GM18499 (cell line): ENCODE measurements at regions not wholly inside any gene's neighbourhood (a gene's known extent, or its start where the extent isn't known, plus 50 kb on each side); places are given as distances from the start of the nearest gene placed in this dataset.

Experiments
- ATAC-seq: cut with Tn5 transposase; IDR thresholded peaks from one replicate; pipeline ENCODE4 v1.9.1; 2021; ENCODE audit warnings: moderate number of reproducible peaks; ENCODE audit not compliant: insufficient read depth, unreplicated experiment

DNA sequence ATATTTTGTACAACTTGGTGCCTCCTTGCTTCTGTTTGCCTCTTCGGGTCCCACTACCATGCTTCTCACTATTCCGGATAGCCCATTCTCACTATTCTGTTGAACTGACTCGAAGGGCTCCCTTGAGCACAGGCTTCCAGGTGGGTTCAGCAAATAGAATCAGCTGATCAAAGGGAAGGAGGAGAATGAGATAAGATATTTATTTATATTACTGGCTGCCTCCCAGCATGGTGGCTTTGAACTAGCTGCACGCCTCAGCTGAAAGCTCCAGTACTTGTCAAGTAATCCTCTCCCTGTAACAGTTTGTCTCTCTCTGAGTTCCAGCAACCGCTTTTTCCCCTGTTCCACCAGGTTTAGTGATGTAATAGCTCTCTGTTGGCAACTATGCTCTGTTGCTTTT is 187.8 kb upstream of the HNRNPA3 start:
- ATAC-seq, result no peak

DNA sequence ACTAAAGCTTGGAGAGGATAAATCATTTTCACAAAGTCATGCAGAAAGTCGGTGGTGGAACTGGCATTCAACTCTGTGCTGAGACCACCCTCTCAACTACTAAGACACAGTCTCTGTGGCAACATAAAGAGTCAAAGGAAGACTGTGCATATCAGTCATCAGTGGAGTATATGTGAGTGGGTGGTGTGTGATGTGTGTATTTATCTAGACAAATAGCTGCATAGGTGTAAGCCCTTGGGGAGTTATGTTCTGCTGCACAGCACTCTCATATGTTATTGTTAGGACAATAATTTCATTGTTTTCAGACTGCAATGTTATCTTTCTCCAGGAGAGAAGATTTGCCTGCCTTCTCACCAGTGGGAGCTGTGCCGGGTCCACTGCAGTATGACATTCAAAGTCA is 186.3 kb upstream of the HNRNPA3 start:
- no peak for ATAC-seq

DNA sequence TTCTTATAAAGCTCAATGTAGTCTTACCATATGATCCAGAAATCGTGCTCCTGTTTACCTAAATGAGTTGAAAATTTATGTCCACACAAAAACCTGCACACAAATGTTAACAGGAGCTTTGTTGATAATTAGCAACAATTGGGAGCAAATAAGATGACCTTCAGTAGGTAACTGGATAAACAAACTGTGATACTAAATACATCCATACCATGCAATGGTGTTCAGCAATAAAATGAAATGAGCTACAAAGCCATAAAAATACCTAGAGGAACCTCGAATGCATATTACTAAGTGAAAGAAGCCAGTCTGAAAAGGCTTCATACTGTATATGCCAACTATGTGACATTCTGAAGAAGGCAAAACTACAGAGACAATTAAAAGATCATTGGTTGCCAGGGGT is 185.6 kb upstream of the HNRNPA3 start:
- no peak for ATAC-seq

DNA sequence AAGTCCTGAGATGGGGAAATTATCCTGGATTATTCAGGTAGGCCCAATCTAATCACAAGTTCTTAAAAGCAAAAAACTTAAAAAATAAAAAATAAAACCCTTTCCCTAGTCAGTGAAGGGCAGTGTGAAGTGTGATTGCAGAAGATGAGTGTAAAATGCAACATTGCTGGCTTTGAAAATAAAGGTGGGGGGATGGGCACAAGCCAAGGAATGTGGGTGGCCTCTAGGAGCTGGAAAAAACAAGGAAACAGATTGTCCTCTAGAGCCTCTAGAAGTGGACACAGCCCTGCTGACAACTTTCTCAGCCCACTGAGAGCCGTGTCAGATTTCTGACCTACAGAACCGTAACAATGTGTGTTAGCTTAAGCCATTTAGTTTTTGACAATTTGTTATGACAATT is 184.3 kb upstream of the HNRNPA3 start:
- no peak for ATAC-seq

DNA sequence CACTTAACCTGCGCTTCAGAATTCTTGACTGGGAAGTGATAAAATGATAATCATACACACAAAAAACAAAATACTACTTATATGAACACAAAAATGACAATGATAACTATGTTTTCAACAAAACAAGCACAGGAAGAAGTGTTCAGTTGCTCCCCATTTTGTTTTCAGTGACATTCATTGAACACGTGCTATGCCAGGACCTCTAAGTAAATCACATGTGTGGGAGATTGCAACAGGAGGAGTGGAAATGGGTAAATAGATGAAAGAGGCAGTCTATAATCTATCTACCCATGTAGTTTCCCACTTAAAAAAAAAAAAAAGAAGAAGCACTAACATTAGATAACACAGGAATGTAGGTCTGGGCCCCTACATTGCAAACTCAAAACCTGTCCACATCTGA is 183.5 kb upstream of the HNRNPA3 start:
- no peak for ATAC-seq

DNA sequence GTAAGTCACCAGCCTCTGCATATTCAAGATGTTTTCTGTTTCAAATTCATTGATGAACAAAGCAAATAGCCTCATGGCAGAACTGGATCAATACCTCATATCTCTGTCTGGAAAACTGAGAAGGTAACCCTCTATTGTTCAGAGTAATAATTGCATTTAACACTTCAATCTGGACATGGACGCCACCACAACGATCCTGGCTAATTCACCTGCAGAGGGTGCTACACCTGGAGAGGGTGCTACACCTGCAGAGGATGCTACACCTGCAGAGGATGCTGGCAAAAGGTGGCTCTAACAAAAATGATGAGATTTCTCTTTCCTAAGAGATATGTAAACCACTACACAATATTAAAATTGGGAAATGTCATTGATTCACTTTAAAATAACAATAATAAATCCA is 183.1 kb upstream of the HNRNPA3 start:
- no peak for ATAC-seq

DNA sequence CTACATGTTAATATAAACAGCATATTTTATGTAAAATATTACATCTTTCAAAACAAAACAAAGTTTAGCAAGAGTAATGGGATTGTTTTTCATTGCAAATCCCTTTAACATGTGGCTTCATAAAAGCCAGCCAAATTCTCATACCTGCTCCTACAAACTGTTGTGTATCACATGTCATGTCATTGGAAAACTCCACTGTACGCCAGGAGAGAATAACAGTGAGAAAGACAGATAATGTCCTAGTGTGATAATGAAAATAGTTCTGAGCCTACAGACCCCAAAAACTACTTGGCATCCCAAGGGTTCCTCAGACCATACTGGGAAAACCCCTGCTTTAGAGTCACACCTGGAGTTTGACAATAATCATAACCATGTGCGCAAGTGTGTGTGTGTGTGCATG is 182.7 kb upstream of the HNRNPA3 start:
- ATAC-seq, result no peak

DNA sequence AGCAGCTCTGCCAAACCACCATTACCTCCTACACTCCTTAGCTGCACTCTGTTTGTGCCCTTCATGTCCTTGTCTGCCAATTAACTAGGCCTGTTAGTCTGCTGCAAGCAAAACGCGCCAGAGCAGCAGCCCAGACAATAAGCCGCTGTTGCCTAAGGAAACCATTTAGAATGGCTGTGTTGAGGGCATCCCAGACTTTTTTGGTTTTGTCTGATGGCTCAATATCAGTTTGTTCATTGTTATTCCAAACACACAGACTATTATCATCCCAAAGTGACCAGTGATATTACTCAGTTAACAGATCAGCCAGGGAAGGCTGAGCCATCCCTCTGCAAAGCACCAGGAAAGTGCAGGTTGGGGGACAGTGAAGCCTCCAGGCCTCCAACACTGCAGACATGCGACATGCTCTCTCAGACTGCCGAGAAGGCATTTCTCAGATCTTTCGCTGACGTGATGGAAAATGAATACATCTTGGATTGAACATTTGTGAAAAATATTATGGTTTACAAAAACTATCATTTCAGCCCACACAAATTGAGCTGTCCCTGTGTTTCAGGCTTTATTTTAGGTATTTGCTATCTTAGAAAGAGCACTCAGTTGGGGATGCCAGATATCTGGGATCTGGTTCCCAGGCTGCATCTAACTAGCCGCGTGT is 182.0 kb upstream of the HNRNPA3 start:
- ATAC-seq, result no peak

DNA sequence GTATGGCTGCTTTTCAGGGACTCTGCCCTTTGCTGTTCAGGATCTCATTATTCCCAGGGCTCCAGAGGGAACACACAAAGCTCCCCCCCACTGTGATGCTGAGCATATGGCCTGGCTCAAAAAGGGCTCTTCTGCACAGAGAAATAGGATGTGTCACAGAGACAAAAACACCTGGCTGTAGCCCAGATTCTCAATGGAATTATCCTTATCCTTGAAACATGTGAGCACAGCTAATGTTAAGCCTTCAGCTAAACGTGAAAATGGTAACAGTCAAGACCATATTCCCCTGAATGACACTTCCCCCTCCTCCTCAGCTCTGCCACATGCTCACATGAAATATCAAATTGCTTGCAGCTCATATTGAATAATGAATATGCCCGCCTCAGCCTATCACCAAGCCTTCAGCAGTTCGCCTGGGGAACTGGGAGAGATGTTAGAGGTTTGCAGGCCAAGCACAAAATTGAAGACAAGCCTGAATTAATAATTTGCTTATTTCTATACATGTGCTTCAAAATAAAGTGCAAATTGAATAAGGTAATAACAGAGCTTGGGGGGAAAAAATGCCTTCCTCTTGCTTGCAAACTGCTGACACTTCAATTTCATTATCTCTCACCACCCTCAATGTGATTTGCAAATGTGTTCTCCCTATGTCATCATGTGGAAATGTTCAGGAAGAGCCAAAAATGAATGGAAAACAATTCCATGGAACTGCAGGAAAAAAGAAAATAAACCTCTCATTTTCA is 181.0 kb upstream of the HNRNPA3 start:
- no peak for ATAC-seq

DNA sequence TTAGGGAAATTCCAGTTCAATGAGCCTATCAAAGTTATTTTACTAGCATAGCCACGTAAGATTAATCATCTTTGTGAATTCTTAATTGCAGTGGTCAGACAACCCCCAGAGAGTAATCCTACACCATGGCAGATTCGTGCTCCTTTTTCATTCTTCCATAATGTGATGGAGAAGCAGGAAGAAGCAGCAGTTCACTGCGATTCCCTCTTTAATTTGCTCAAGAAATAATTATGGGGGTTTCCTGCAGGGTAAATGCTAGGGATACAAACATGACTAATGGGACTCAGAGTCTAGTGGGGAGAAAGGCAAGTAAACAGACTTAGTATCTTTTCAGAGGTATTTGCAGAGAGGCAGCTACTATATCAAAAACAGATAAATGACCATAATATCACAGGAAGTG is 175.8 kb upstream of the HNRNPA3 start:
- no peak for ATAC-seq

DNA sequence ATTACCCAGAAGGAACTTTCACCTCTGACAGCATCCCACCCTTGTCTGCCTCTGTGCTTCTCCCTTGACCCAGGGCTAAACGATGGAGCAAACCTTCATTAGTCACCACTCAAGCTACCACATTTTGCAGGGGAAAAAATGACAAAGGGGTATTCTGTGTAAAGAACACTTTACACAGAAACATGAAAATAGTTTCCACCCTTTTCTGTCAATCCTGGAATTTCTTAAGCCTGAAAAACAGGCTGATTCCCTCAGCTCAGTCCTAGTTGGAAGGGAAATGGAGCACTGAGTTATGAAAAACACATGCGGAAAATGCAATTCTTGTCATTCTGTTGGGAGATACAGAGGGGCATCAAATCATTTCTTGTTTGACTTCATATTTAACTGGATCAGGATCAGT is 175.0 kb upstream of the HNRNPA3 start:
- no peak for ATAC-seq

DNA sequence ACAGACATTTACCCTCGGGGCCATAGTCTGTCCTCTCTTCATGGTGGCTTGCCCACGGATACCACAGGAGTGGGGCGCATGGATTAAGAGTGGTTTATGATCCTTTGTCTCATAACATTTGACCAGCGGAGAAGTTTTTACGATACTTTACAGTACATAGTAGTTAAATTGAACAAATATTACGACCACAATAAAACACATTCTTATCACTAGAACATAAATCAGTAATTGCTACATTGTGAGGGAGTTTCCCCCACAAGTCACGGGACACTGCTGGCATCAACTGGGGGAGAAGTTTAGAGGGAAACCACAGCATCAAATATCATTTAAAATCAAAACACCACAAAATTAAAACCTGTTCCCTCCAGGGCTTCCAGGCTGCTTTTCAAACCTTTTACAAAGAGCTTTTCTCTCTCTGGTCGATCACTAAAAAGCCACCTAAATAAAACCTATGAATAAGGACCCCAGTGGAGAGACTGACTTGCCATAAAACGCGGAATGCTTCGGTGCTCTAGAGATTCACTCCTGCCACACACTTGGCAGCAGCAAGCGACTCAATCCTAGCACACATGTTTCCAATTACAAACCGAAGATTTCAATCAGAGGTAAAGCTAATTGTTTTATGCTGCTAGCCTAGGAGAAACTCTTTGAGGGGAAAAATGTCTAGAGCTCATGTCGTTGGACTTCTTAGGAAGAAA is 173.7 kb upstream of the HNRNPA3 start:
- no peak for ATAC-seq

DNA sequence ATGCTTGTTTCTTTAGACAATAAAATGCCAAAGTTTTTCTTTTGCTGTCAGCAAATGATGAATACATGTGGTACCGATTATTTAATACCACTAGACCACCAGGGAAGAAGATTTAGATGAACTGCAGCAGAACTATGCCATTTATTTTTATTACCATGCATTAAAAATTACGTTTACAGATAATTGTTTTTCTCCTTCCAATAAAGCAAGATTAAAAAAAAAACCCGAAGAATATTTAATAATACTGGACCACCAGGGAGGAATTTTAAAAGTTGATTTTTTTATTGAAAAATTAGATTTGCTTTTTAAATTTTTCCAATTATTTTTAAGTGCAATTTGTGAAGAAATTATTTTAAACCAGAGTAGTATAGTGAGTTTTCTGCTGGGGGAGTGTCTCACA is 170.3 kb upstream of the HNRNPA3 start:
- ATAC-seq, result no peak

DNA sequence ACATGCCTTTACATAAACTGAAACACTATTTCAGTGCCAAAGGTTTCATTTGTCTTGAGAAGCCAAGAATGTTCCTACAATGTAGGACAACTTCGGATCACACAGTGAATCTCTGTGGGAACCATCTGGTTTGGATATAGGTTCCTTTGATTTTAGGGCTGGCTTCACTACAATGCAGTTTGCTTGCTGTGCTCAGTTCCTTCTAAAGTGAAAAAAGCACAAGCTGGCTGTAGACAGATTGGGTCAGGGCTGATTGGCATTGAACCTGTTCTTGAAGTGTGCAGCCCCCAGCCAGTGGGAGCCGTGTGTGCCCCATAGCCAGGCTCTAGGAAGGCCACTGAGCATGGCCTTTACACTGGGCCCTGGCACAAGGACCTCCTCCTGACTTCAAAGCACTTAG is 167.9 kb upstream of the HNRNPA3 start:
- ATAC-seq, result no peak

DNA sequence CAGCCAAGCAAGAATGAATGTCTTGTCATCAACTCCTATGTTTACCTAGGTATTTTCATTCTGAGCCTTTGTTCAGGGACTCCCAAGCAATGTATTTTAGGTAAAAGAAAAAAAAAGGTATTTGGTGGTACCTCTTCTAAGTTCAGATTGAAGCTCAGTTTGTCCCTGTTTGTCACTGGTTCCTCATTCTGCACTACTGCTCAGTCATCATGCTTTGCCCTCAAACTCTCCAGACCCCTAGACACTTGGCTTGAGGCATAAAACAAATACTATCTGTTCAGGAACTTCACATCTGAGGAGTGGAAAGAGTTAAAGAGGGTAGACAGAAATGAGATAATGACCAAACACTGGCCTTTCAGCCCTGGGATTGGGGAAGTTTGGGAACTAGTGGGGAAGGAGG is 163.6 kb upstream of the HNRNPA3 start:
- no peak for ATAC-seq

DNA sequence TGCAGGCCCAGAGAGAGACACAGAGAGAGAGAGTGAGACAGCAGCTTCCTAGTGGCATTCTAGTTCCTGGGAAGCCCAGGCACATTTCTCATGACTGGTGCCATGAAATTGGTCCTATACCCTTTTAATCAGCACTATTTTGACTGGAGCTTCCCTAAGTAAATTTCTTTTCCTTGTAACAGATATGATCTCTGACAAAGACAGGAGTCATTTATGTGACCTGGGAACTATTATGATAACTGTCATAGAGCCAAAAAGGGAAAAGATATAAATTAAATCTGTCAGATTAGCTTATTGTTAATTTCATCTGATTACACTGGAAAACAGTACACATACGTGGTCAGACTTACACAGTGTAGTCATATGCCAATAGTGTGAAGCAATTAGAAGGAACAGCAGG is 161.3 kb upstream of the HNRNPA3 start:
- no peak for ATAC-seq

DNA sequence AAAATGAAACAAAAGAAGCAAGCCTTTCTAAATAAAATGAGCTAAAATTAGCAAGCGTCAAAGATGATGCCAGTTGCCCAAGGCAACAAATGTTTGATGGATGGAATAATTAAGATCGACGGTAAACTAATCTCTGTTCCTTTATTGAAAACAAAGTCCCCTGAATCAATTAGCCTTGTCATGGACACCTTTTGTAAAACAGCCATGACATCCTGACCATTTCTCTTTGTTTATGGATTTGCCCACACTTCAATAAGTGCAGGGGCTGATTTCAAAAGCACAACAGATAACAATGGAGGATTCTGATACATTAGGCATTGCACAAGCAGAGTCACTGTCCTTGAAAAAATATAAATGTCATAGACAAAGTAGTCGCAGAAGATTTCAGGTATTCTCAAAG is 160.1 kb upstream of the HNRNPA3 start:
- ATAC-seq, result no peak

DNA sequence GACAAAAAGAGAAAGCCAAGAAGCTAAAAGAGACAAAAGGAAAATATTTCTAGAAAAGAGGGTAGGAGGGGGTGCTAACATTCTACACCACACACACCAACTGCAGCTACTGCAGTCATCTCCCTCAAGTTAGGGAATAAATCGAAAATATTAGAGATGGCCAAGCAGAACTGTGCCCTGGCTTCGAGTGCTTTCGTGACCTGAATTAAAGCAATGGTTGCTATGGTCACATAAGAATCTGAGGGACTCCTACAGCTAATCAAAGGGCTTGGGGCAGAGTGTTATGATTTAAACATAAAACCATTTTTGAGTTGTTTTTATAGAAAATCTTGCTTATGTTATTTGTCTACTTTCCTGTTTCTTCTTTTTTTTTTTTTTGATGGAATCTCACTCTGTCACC is 159.6 kb upstream of the HNRNPA3 start:
- no peak for ATAC-seq

DNA sequence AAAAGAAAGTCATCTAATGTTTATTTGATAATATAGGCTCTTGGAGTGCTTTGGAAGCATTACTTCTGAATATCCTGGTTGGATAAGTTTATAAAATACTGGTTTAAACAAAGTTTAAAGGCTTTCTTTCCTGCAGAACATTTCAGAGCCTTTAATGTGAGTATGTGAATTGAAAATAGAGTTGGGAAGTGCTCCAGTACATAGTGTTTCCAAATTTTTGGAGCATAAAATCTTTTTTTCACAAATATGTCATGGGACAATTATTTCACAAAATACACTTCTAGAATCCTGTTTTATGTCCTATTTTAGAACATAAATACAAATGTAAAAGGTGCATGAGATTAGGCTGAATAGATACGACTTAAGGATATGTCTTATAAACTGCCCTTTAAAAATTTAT is 158.9 kb upstream of the HNRNPA3 start:
- ATAC-seq, result no peak

DNA sequence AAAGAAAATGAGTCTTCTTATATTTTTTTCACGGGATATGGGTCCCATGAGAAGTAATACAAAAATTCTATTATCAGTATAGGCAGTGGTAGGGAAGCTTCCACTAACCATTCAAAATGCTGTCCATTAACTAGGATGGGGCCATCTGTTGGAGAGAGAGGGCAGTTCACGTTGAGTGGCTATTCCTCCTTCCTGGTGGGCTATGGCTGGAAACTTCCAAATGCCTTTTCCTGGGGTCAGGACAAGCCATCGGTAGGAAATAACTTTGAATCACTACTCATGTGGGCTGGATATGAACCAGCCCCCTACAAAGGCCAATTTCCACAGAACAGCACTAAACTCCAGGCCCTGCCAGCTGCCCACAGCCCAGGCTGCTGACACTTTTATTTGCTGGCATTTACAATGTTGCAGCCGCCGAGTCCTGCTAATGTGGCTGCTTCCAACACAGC is 156.1 kb upstream of the HNRNPA3 start:
- ATAC-seq, result no peak

DNA sequence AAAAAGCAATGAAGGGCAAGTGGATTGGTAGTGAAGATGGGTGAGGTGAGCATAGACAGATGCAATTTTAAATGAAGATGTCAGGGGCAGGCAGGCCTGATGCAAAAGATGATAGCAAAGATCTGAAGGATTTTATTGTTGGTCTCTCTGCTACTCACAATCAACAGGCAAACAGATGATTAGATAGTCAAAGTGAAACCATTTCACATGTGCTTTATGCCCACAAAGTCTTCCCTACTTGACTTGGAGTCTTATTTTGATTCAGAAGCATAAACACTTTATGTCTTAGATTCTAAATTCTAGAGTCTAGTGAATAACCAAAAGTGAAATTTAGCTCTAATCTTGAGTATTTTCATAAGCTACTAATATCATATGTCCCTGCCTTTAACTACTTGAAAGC is 153.8 kb upstream of the HNRNPA3 start:
- ATAC-seq, result peak; percentile 59

DNA sequence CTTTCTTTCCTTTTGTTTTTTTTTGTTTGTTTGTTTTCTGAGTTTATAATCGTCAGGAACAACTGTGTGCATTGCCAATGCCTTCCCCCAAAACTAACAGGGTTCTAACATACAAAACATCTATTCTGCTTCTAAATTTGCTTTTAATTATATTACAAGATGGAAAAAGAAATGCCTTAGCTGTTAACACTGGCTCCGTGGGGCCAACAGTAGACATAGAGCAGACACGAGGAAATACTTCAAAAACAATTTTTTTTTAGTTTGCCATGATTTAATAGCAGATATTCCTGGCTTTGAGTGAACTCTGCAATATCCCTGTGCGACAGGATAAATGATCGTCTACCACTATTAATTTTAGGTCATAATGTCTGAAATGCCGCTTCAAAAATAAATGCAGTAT is 153.3 kb upstream of the HNRNPA3 start:
- ATAC-seq, result no peak
